ENCODE measurements at regions not wholly inside any gene's neighbourhood (a gene's known extent, or its start where the extent isn't known, plus 50 kb on each side); places are given as distances from the start of the nearest gene placed in this dataset.
A peak's percentile ranks its signal among the peaks of the same experiment; 100 is the strongest.

DNA sequence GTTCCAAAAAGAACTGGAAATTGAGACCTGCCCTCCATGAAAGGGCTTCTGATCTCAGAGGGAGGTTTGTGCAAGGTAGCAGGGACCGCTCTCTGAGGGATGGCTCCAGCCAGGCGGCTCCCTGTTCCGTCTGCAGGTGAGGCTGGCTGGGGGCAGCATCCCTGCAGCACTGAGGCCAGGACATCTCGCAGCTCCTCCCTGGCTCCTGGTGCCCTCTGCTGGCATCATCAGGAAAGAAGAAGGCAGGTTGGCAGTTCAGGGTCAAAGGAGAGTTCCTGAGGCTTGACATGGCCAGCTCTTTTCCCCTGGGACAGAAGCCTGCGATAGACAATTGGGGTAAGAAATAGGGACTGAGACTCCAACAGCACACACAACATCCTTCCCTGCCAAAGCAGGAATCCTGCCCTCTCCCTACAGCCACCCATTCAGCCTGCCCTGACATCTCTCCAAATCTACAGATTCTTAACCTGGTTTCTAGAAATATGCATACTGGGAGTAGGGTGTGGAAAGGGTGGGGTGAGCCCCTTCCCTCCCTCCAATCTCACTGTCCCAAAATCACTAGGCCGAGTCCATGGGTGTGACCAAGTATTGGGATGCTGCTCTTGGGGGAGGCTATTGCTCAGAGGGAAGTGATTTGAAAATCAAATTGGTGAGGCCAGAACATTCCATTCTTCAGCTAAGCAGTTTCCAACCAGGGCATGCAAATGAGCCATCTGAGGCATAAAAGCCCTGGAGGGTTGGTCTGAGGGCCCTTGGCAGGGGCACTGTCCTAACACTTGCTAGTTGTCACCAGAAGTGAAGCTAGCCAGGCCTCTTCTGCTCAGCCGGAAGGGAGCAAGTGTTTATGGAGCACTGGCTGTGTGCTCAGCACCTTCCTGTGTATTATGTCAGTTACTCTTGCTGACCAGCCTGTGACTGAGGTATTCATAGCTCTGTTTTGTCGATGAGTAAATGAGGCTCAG is 185.4 kb downstream of the TFCP2L1 start:
- no peak for DNase-seq (ENCODE audit: low read depth)
- no peak overlapping the region for H3K4me3 ChIP-seq (ENCODE audit: low read depth, low read length)
- TF ChIP-seq, protein P1, sequence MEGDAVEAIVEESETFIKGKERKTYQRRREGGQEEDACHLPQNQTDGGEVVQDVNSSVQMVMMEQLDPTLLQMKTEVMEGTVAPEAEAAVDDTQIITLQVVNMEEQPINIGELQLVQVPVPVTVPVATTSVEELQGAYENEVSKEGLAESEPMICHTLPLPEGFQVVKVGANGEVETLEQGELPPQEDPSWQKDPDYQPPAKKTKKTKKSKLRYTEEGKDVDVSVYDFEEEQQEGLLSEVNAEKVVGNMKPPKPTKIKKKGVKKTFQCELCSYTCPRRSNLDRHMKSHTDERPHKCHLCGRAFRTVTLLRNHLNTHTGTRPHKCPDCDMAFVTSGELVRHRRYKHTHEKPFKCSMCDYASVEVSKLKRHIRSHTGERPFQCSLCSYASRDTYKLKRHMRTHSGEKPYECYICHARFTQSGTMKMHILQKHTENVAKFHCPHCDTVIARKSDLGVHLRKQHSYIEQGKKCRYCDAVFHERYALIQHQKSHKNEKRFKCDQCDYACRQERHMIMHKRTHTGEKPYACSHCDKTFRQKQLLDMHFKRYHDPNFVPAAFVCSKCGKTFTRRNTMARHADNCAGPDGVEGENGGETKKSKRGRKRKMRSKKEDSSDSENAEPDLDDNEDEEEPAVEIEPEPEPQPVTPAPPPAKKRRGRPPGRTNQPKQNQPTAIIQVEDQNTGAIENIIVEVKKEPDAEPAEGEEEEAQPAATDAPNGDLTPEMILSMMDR (IDR thresholded peaks at IDR 0.05; ENCODE audit: low read depth, low read length) = peak; percentile 52
- TF ChIP-seq MYC (IDR thresholded peaks at IDR 0.05; ENCODE audit: low read depth, low read length) = no peak
- no peak for TF ChIP-seq POLR2A (IDR thresholded peaks at IDR 0.05; ENCODE audit: extremely low read depth, insufficient read length)
- TF ChIP-seq, protein P2, sequence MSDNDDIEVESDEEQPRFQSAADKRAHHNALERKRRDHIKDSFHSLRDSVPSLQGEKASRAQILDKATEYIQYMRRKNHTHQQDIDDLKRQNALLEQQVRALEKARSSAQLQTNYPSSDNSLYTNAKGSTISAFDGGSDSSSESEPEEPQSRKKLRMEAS (IDR thresholded peaks at IDR 0.05; ENCODE audit: low read depth, low read length) = no peak

DNA sequence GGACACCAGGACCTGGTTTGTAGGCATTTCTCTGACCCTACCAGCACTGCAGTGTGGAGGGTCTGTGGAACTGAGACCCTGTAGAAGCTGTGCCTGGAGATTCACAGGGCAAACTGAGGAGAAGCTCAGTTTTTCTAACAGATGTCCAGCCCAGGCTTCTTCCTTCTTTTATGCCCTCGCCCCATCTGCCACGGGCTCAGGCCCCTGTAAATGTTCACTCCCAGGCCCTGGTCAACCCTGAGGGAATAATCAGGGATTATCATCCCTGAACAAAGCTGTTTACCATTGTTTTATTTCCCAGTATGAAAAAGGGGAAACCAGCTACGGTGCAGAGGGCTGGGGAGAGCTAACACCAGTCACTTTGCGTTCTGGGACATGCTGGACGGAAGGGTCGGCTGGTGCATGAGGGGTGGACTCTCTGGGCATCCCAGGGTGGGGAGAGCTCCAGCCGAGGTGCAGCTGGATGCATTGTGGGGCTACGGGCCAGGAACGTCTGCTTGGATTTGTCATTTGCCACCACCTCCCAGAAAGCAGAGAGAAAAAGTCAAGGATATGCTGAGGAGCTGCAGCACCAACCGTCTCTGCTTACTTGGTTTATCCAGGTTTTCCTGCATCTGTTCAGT is 183.8 kb downstream of the TFCP2L1 start:
- TF ChIP-seq, protein P1 (IDR thresholded peaks at IDR 0.05; ENCODE audit: low read depth, low read length) = no peak
- TF ChIP-seq, protein P2 (IDR thresholded peaks at IDR 0.05; ENCODE audit: low read depth, low read length) = no peak
- no peak for TF ChIP-seq POLR2A (IDR thresholded peaks at IDR 0.05; ENCODE audit: extremely low read depth, insufficient read length)
- TF ChIP-seq MYC (IDR thresholded peaks at IDR 0.05; ENCODE audit: low read depth, low read length) = no peak
- DNase-seq (ENCODE audit: low read depth) = no peak
- H3K4me3 ChIP-seq (ENCODE audit: low read depth, low read length) = no peak overlapping the region

DNA sequence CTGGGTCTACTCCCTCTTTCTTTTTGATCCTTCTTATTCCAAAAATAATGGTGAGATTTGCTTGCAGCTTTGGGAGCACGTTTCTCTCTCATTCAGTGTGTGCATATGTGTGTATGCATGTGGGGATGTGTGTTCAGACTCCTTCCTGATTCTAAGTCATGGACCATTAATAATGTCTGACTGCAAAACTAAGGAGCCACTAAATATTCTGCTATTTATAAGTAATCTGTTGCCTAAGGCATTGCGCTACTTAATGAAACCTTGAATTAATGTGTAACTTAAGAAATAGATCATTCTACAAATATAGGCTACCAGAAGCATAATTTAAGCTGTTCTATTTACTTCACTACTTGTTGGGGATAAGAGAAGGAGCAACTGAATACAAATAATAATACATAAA is 182.1 kb downstream of the TFCP2L1 start:
- no peak for DNase-seq (ENCODE audit: low read depth)
- TF ChIP-seq POLR2A (IDR thresholded peaks at IDR 0.05; ENCODE audit: extremely low read depth, insufficient read length) (no peak), MYC (IDR thresholded peaks at IDR 0.05; ENCODE audit: low read depth, low read length) (no peak)
- TF ChIP-seq, protein P1 (IDR thresholded peaks at IDR 0.05; ENCODE audit: low read depth, low read length) = no peak
- TF ChIP-seq, protein P2 (IDR thresholded peaks at IDR 0.05; ENCODE audit: low read depth, low read length) = no peak
- H3K4me3 ChIP-seq (ENCODE audit: low read depth, low read length) = no peak overlapping the region

DNA sequence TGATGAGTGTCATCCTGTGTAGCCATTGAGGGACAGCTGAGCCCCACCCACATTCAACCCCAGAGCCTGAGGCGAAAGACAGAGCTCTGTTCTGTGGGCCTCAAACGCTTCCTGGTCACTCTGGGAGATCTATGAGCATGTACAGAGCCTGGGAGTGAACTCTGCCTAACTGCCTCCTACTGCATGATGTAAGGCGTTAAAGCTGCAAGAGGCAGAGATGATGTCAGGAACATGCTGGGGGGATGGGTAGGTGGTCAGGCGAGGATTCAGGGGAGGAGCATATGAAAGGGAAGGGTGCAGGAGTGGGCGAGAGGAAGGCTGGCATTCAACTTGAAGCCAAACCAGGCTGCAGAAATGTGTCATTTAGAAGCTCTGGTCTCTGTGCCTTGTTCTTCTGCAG is 181.0 kb downstream of the TFCP2L1 start:
- H3K4me3 ChIP-seq (ENCODE audit: low read depth, low read length) = no peak overlapping the region
- DNase-seq (ENCODE audit: low read depth) = no peak
- TF ChIP-seq, protein P2 (IDR thresholded peaks at IDR 0.05; ENCODE audit: low read depth, low read length) = no peak
- TF ChIP-seq, protein P1 (IDR thresholded peaks at IDR 0.05; ENCODE audit: low read depth, low read length) = no peak
- TF ChIP-seq POLR2A (IDR thresholded peaks at IDR 0.05; ENCODE audit: extremely low read depth, insufficient read length) = no peak
- no peak for TF ChIP-seq MYC (IDR thresholded peaks at IDR 0.05; ENCODE audit: low read depth, low read length)

DNA sequence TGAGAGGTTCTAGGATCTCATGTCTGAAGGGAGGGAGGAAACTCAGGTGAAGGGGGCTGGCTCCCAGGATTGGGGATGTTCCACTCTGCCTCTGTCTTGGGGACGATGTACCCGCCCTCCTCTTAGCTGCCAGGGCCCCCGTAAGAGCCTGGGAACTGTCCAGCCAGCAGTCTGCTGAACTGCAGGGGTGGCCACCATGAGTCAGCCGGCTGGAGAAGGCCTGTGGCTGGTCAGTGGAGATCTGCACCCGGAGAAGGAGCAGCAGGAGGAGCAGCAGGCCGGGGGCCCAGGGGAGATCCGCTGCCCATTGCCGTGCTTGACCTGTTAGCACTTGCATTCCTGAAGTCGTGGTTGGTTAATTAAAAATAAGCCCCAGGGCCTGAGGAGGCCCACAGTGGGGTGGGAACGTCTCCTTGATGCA is 180.3 kb downstream of the TFCP2L1 start:
- TF ChIP-seq MYC (IDR thresholded peaks at IDR 0.05; ENCODE audit: low read depth, low read length) (no peak), POLR2A (IDR thresholded peaks at IDR 0.05; ENCODE audit: extremely low read depth, insufficient read length) (no peak)
- TF ChIP-seq, protein P1 (IDR thresholded peaks at IDR 0.05; ENCODE audit: low read depth, low read length) = no peak
- TF ChIP-seq, protein P2 (IDR thresholded peaks at IDR 0.05; ENCODE audit: low read depth, low read length) = no peak
- H3K4me3 ChIP-seq (ENCODE audit: low read depth, low read length) = no peak overlapping the region
- no peak for DNase-seq (ENCODE audit: low read depth)

Data from NB4 (cell line).